Renal cortical epithelial cell (primary cell): ENCODE measurements at regions not wholly inside any gene's neighbourhood (a gene's known extent, or its start where the extent isn't known, plus 50 kb on each side); places are given as distances from the start of the nearest gene placed in this dataset.
"Not testable (repeated sequence)": the region's sequence is repeated elsewhere in the genome, so short reads cannot be mapped to it uniquely, and the experiment has no call there.

Source experiments
- DNase-seq: peaks from one replicate; pipeline ENCODE4 v3.0.0-alpha.2; 2011; ENCODE audit warnings: low read depth

- peak; percentile 65 for DNase-seq
Measured at GRCh38 chr10:14429043-14429700, 98.4 kb upstream of the FRMD4A start.

GRCh38 chr10:14425034-14425433, 94.3 kb upstream of the FRMD4A start:
- DNase-seq, result no peak

GRCh38 chr10:14423111-14423744, 92.5 kb upstream of the FRMD4A start:
- DNase-seq, result no peak

GRCh38 chr10:14422431-14422830, 91.7 kb upstream of the FRMD4A start:
- DNase-seq, result no peak

- DNase-seq, result no peak
Measured at GRCh38 chr10:14421941-14422340, 91.2 kb upstream of the FRMD4A start.

GRCh38 chr10:14417336-14417735, 86.6 kb upstream of the FRMD4A start:
- not testable (repeated sequence) for DNase-seq

GRCh38 chr10:14416308-14416700, 85.6 kb upstream of the FRMD4A start:
- DNase-seq, result peak; percentile 71

- DNase-seq, result no peak
Measured at GRCh38 chr10:14415676-14416307, 85.1 kb upstream of the FRMD4A start.

GRCh38 chr10:14414901-14415300, 84.2 kb upstream of the FRMD4A start:
- no peak for DNase-seq

GRCh38 chr10:14413523-14413922, 82.8 kb upstream of the FRMD4A start:
- no peak for DNase-seq

GRCh38 chr10:14412624-14413023, 81.9 kb upstream of the FRMD4A start:
- DNase-seq, result no peak

- DNase-seq, result no peak
Measured at GRCh38 chr10:14409856-14410458, 79.2 kb upstream of the FRMD4A start.

- DNase-seq, result no peak
Measured at GRCh38 chr10:14409247-14409646, 78.5 kb upstream of the FRMD4A start.

- no peak for DNase-seq
Measured at GRCh38 chr10:14408139-14408538, 77.4 kb upstream of the FRMD4A start.

GRCh38 chr10:14407567-14407966, 76.8 kb upstream of the FRMD4A start:
- no peak for DNase-seq

GRCh38 chr10:14405076-14406065, 74.6 kb upstream of the FRMD4A start:
- DNase-seq, result peak; percentile 64

GRCh38 chr10:14403881-14404623, 73.3 kb upstream of the FRMD4A start:
- DNase-seq, result no peak

GRCh38 chr10:14403359-14403758, 72.6 kb upstream of the FRMD4A start:
- no peak for DNase-seq

- DNase-seq, result peak; percentile 41
Measured at GRCh38 chr10:14399641-14400040, 68.9 kb upstream of the FRMD4A start.

- DNase-seq, result peak; percentile 94
Measured at GRCh38 chr10:14397066-14397465, 66.3 kb upstream of the FRMD4A start.
